Activated naive CD8-positive, alpha-beta T cell (primary cell): ENCODE measurements at regions not wholly inside any gene's neighbourhood (a gene's known extent, or its start where the extent isn't known, plus 50 kb on each side); places are given as distances from the start of the nearest gene placed in this dataset.
A peak's percentile ranks its signal among the peaks of the same experiment; 100 is the strongest.
"Not testable (repeated sequence)": the region's sequence is repeated elsewhere in the genome, so short reads cannot be mapped to it uniquely, and the experiment has no call there.

Experiments
- H3K27ac Mint-ChIP-seq: one replicate; pipeline ENCODE4 v1.8.0; 2021; ENCODE audit warnings: mixed read lengths
- H3K27me3 Mint-ChIP-seq: one replicate; pipeline ENCODE4 v1.8.0; 2021; ENCODE audit warnings: mixed read lengths
- H3K36me3 Mint-ChIP-seq: one replicate; pipeline ENCODE4 v1.8.0; 2021; ENCODE audit warnings: mixed read lengths
- H3K4me1 Mint-ChIP-seq: one replicate; pipeline ENCODE4 v1.8.0; 2021; ENCODE audit warnings: low read depth, mixed read lengths
- H3K4me3 Mint-ChIP-seq: one replicate; pipeline ENCODE4 v1.8.0; 2021; ENCODE audit warnings: mild to moderate bottlenecking, mixed read lengths
- H3K9me3 Mint-ChIP-seq: one replicate; pipeline ENCODE4 v1.8.0; 2021; ENCODE audit warnings: low read depth, mixed read lengths

- Mint-ChIP-seq H3K27ac (no peak overlapping the region), H3K4me3 (no peak overlapping the region), H3K9me3 (no peaks in the 10 kb centered on the region), H3K4me1 (peaks cover 1% of the 10 kb centered on the region), H3K27me3 (no peaks in the 10 kb centered on the region), H3K36me3 (no peaks in the 10 kb centered on the region)
Measured at GRCh38 chr2:64251497-64252250, 107.5 kb upstream of the PELI1 start.

GRCh38 chr2:64252251-64252978, 108.2 kb upstream of the PELI1 start:
- not testable (repeated sequence) for H3K9me3 Mint-ChIP-seq, H3K4me3 Mint-ChIP-seq, H3K27ac Mint-ChIP-seq, H3K4me1 Mint-ChIP-seq, H3K36me3 Mint-ChIP-seq, H3K27me3 Mint-ChIP-seq

DNA sequence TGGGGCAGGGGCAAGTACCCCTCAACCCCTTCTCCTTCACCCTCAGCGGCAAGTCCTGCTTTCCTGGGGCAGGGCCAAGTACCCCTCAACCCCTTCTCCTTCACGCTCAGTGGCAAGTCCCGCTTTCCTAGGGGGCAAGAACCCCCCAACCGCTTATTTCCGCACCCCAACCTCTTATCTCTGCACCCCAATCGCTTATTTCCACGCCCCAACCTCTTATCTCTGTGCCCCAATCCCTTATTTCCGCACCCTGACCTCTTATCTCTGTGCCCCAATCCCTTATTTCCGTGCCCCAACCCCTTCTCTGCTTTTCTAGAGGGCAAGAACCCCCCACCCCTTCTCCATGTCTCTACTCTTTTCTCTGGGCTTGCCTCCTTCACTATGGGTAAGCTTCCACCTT, 109.2 kb upstream of the PELI1 start:
- not testable (repeated sequence) for H3K4me3 Mint-ChIP-seq, H3K27ac Mint-ChIP-seq, H3K36me3 Mint-ChIP-seq, H3K27me3 Mint-ChIP-seq, H3K9me3 Mint-ChIP-seq, H3K4me1 Mint-ChIP-seq

GRCh38 chr2:64258566-64258965, 114.3 kb upstream of the PELI1 start:
- Mint-ChIP-seq H3K27me3 (no peaks in the 10 kb centered on the region), H3K27ac (no peak overlapping the region), H3K4me3 (no peak overlapping the region), H3K36me3 (no peaks in the 10 kb centered on the region), H3K4me1 (peaks cover 8% of the 10 kb centered on the region), H3K9me3 (no peaks in the 10 kb centered on the region)

GRCh38 chr2:64259312-64259711, 115.1 kb upstream of the PELI1 start:
- H3K4me1 Mint-ChIP-seq, result peaks cover 8% of the 10 kb centered on the region
- H3K4me3 Mint-ChIP-seq, result no peak overlapping the region
- H3K27ac Mint-ChIP-seq, result no peak overlapping the region
- no peaks in the 10 kb centered on the region for H3K36me3 Mint-ChIP-seq
- H3K9me3 Mint-ChIP-seq, result no peaks in the 10 kb centered on the region
- H3K27me3 Mint-ChIP-seq, result no peaks in the 10 kb centered on the region

GRCh38 chr2:64260093-64260803, 116.0 kb upstream of the PELI1 start:
- Mint-ChIP-seq H3K27ac (peak overlapping the region; percentile 67), H3K36me3 (peaks cover 4% of the 10 kb centered on the region), H3K4me3 (peak overlapping the region; percentile 64), H3K4me1 (peaks cover 8% of the 10 kb centered on the region), H3K27me3 (no peaks in the 10 kb centered on the region), H3K9me3 (no peaks in the 10 kb centered on the region)

GRCh38 chr2:64260817-64261216, 116.6 kb upstream of the PELI1 start:
- peaks cover 4% of the 10 kb centered on the region for H3K36me3 Mint-ChIP-seq
- H3K4me1 Mint-ChIP-seq, result peaks cover 8% of the 10 kb centered on the region
- H3K27ac Mint-ChIP-seq, result peak overlapping the region; percentile 67
- peak overlapping the region; percentile 64 for H3K4me3 Mint-ChIP-seq
- no peaks in the 10 kb centered on the region for H3K27me3 Mint-ChIP-seq
- H3K9me3 Mint-ChIP-seq, result no peaks in the 10 kb centered on the region

GRCh38 chr2:64262071-64262470, 117.9 kb upstream of the PELI1 start:
- Mint-ChIP-seq H3K27me3 (no peaks in the 10 kb centered on the region), H3K4me1 (peaks cover 8% of the 10 kb centered on the region), H3K27ac (no peak overlapping the region), H3K4me3 (no peak overlapping the region), H3K36me3 (peaks cover 4% of the 10 kb centered on the region), H3K9me3 (no peaks in the 10 kb centered on the region)

DNA sequence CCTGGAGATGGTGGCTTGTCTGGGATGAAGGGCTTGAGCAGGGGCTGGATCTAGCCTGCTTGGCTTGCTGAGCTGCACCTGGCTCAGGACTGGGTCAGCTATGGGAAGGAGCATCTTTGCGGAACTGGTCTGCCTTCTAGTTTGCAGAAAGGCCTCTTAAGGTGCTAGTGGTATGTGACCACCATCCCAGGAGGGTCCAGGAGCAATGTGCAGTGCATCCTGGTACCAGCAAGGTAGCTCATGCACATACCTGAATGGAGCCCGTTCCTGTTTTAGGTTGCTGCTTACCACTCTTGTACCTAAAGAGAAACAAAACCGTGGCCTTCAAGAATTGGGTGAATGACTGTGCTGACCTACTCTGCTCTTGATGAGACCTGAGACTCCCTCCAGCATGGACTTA, 118.6 kb upstream of the PELI1 start:
- Mint-ChIP-seq H3K36me3 (peaks cover 4% of the 10 kb centered on the region), H3K27ac (no peak overlapping the region), H3K4me3 (no peak overlapping the region), H3K4me1 (peaks cover 8% of the 10 kb centered on the region), H3K9me3 (no peaks in the 10 kb centered on the region), H3K27me3 (no peaks in the 10 kb centered on the region)

DNA sequence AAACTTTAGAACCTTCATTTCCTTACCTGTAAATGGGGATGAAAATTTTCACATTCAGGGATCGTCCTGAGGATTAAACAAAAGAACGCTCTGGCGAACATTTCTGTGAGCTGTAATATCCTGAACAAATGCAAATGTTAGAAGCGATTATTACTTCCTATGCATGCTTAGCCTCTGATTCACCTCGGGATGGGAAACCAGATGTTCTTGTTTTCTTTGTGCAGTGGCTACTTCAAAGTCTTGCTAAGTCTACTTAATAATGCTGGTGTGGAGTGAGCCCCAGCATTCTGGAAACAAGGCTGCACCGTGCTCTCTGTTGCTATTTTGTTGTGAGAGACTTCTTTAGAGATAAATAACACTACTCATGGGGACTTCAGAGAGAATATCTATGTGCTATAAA, 119.1 kb upstream of the PELI1 start:
- Mint-ChIP-seq H3K4me3 (no peak overlapping the region), H3K36me3 (peaks cover 4% of the 10 kb centered on the region), H3K9me3 (no peaks in the 10 kb centered on the region), H3K4me1 (peaks cover 8% of the 10 kb centered on the region), H3K27ac (no peak overlapping the region), H3K27me3 (no peaks in the 10 kb centered on the region)

- no peaks in the 10 kb centered on the region for H3K4me1 Mint-ChIP-seq
- peaks cover 5% of the 10 kb centered on the region for H3K9me3 Mint-ChIP-seq
- H3K27me3 Mint-ChIP-seq, result no peaks in the 10 kb centered on the region
- H3K27ac Mint-ChIP-seq, result no peak overlapping the region
- no peak overlapping the region for H3K4me3 Mint-ChIP-seq
- H3K36me3 Mint-ChIP-seq, result peaks cover 8% of the 10 kb centered on the region
Measured at GRCh38 chr2:64267699-64268098, 123.5 kb upstream of the PELI1 start.

- H3K27me3 Mint-ChIP-seq, result no peaks in the 10 kb centered on the region
- peaks cover 6% of the 10 kb centered on the region for H3K4me1 Mint-ChIP-seq
- H3K36me3 Mint-ChIP-seq, result peaks cover 8% of the 10 kb centered on the region
- H3K4me3 Mint-ChIP-seq, result no peak overlapping the region
- H3K27ac Mint-ChIP-seq, result no peak overlapping the region
- H3K9me3 Mint-ChIP-seq, result peaks cover 5% of the 10 kb centered on the region
Measured at GRCh38 chr2:64268330-64269048, 124.3 kb upstream of the PELI1 start.

GRCh38 chr2:64273524-64274398, 129.5 kb upstream of the PELI1 start:
- H3K4me1 Mint-ChIP-seq, result peaks cover 29% of the 10 kb centered on the region

More at GRCh38 chr2:64273524-64274398, 129.5 kb upstream of the PELI1 start:
- Mint-ChIP-seq H3K36me3 (peaks cover 5% of the 10 kb centered on the region), H3K4me3 (no peak overlapping the region), H3K9me3 (peaks cover 5% of the 10 kb centered on the region), H3K27ac (no peak overlapping the region), H3K27me3 (no peaks in the 10 kb centered on the region)
